ENCODE measurements at regions not wholly inside any gene's neighbourhood (a gene's known extent, or its start where the extent isn't known, plus 50 kb on each side); places are given as distances from the start of the nearest gene placed in this dataset.

DNA sequence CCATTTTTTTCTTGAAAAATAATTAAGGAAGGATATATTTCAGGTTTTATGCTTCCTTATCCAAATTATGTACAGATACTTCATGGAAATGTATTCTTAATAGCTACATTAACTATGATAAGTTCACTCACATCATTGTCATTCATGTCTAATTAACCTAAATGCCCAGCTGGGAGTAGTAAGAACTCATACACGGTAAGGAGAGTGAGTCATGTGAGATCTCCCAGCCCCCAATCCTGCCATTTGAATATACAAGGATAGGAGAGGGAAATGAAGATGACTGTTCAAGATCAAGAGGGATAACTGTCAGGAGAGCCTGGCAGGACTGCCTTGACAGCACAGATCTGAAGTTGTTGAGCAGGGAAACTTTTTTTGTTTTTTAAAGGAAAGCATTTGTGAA lies 343.4 kb upstream of the USP15 start:
- intact Hi-C loops (cut with micrococcal nuclease): no loop called here
- H3K27ac Mint-ChIP-seq: no peak overlapping the region
- no CpG with 5 or more reads among the region's 1 CpG for WGBS (ENCODE audit: insufficient coverage)

DNA sequence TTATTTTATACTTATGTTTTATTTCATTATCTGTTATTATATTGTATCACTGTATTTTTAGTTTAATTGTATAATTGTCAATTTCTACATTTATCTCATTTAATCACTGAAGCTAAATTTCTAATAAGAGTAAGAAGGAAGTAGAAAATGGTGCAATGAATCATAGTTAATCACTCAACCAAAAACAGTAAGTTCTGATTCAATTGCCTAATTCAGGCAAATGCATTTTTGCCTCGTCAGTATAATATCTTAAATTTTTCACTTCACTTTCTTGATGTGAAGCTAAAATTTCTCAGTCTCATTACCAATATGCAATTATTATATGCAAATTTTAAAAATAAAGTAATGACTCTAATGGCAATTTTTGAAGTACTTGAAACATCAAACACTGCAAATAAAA lies 340.5 kb upstream of the USP15 start:
- TF ChIP-seq, protein P1, sequence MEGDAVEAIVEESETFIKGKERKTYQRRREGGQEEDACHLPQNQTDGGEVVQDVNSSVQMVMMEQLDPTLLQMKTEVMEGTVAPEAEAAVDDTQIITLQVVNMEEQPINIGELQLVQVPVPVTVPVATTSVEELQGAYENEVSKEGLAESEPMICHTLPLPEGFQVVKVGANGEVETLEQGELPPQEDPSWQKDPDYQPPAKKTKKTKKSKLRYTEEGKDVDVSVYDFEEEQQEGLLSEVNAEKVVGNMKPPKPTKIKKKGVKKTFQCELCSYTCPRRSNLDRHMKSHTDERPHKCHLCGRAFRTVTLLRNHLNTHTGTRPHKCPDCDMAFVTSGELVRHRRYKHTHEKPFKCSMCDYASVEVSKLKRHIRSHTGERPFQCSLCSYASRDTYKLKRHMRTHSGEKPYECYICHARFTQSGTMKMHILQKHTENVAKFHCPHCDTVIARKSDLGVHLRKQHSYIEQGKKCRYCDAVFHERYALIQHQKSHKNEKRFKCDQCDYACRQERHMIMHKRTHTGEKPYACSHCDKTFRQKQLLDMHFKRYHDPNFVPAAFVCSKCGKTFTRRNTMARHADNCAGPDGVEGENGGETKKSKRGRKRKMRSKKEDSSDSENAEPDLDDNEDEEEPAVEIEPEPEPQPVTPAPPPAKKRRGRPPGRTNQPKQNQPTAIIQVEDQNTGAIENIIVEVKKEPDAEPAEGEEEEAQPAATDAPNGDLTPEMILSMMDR (IDR thresholded peaks at IDR 0.05): no peak
- no peak overlapping the region for H3K27ac ChIP-seq (ENCODE audit: low read depth in 1 of 2, low read length in 2 of 2)
- peaks cover 0 to 12% of the 10 kb centered on the region in 2 donors for H3K9me3 ChIP-seq (replicated peaks in 1 of 2; ENCODE audit: control insufficient read depth in 1 of 2, insufficient read depth in 1 of 2, low read length in 2 of 2)
- H3K4me1 Mint-ChIP-seq: peaks cover 5% of the 10 kb centered on the region
- no peak overlapping the region for H3K27ac Mint-ChIP-seq
- no peak overlapping the region for H2AFZ ChIP-seq (ENCODE audit: insufficient read depth, low read depth, low read length, poor library complexity, severe bottlenecking)
- H3K4me3 ChIP-seq (replicated peaks in 1 of 3; ENCODE audit: low read depth in 2 of 3, low read length in 3 of 3): no peak overlapping the region
- no CpG with 5 or more reads among the region's 1 CpG for WGBS (ENCODE audit: insufficient coverage)
- no peaks in the 10 kb centered on the region for H3K36me3 ChIP-seq (replicated peaks in 1 of 2; ENCODE audit: control insufficient read depth in 1 of 2, insufficient read depth in 2 of 2, low read length in 2 of 2)
- H3K27me3 ChIP-seq (ENCODE audit: control insufficient read depth in 2 of 2, insufficient read depth in 2 of 2, low read length in 2 of 2): no peaks in the 10 kb centered on the region
- no peaks in the 10 kb centered on the region for H3K4me1 ChIP-seq (ENCODE audit: control insufficient read depth in 1 of 2, insufficient read depth in 2 of 2, low read length in 2 of 2)
- no peak for DNase-seq
- intact Hi-C loops (cut with micrococcal nuclease): no loop called here
- peaks cover 1 to 16% (median 8%) of the 10 kb centered on the region in 7 donors for H3K9me3 Mint-ChIP-seq
- no peak overlapping the region for H3K9ac ChIP-seq (ENCODE audit: insufficient read depth, low read length, poor library complexity, severe bottlenecking)
- no peaks in the 10 kb centered on the region for H4K20me1 ChIP-seq (ENCODE audit: insufficient read depth, low read length)
- no peaks in the 10 kb centered on the region for H3K79me2 ChIP-seq (ENCODE audit: insufficient read depth, low read length)
- H3K27me3 Mint-ChIP-seq (ENCODE audit: low read depth in 3 of 3): peaks cover 1 to 2% (median 1%) of the 10 kb centered on the region in 3 donors
- H3K4me3 Mint-ChIP-seq: no peak overlapping the region
- no peaks in the 10 kb centered on the region for H3K36me3 Mint-ChIP-seq
- no peak overlapping the region for H3K4me2 ChIP-seq (replicated peaks; ENCODE audit: extremely low read depth, low read length, poor library complexity, severe bottlenecking)

More for the DNA sequence above, 343.4 kb upstream of the USP15 start:
- no peak for DNase-seq
- Histone ChIP-seq H4K20me1 (ENCODE audit: insufficient read depth, low read length) (no peaks in the 10 kb centered on the region), H3K4me1 (ENCODE audit: control insufficient read depth in 1 of 2, insufficient read depth in 2 of 2, low read length in 2 of 2) (no peaks in the 10 kb centered on the region), H3K4me3 (replicated peaks in 1 of 3; ENCODE audit: low read depth in 2 of 3, low read length in 3 of 3) (no peak overlapping the region), H2AFZ (ENCODE audit: insufficient read depth, low read depth, low read length, poor library complexity, severe bottlenecking) (no peak overlapping the region), H3K27ac (ENCODE audit: low read depth in 1 of 2, low read length in 2 of 2) (no peak overlapping the region), H3K4me2 (replicated peaks; ENCODE audit: extremely low read depth, low read length, poor library complexity, severe bottlenecking) (no peak overlapping the region), H3K79me2 (ENCODE audit: insufficient read depth, low read length) (no peaks in the 10 kb centered on the region), H3K9me3 (replicated peaks in 1 of 2; ENCODE audit: control insufficient read depth in 1 of 2, insufficient read depth in 1 of 2, low read length in 2 of 2) (no peaks in the 10 kb centered on the region), H3K27me3 (ENCODE audit: control insufficient read depth in 2 of 2, insufficient read depth in 2 of 2, low read length in 2 of 2) (no peaks in the 10 kb centered on the region), H3K9ac (ENCODE audit: insufficient read depth, low read length, poor library complexity, severe bottlenecking) (no peak overlapping the region), H3K36me3 (replicated peaks in 1 of 2; ENCODE audit: control insufficient read depth in 1 of 2, insufficient read depth in 2 of 2, low read length in 2 of 2) (no peaks in the 10 kb centered on the region)
- Mint-ChIP-seq H3K4me1 (peaks cover 5% of the 10 kb centered on the region), H3K4me3 (no peak overlapping the region), H3K36me3 (no peaks in the 10 kb centered on the region), H3K27me3 (ENCODE audit: low read depth in 3 of 3) (peaks cover 1 to 2% (median 1%) of the 10 kb centered on the region in 3 donors), H3K9me3 (peaks cover 0 to 8% (median 6%) of the 10 kb centered on the region in 7 donors)
- TF ChIP-seq, protein P1 (IDR thresholded peaks at IDR 0.05): no peak

Measured in CD14-positive monocyte (primary cell).